Stimulated activated CD4-positive, alpha-beta T cell treated with anti-CD3 and anti-CD28 coated beads, TNF-alpha, amount 100 ng/mL, for 4 hours (primary cell): ENCODE measurements at regions not wholly inside any gene's neighbourhood (a gene's known extent, or its start where the extent isn't known, plus 50 kb on each side); places are given as distances from the start of the nearest gene placed in this dataset.

Experiments used
- DNase-seq, 3 experiments: peaks; one replicate each; pipeline ENCODE4 v3.0.0-alpha.2; 2020; ENCODE audit warnings: low read depth in 3 of 3

GRCh38 chr2:120898496-120898895 is 162.8 kb downstream of the GLI2 start:
- no peak for DNase-seq

- DNase-seq = no peak
Measured at GRCh38 chr2:120898961-120899750, 163.5 kb downstream of the GLI2 start.

DNA sequence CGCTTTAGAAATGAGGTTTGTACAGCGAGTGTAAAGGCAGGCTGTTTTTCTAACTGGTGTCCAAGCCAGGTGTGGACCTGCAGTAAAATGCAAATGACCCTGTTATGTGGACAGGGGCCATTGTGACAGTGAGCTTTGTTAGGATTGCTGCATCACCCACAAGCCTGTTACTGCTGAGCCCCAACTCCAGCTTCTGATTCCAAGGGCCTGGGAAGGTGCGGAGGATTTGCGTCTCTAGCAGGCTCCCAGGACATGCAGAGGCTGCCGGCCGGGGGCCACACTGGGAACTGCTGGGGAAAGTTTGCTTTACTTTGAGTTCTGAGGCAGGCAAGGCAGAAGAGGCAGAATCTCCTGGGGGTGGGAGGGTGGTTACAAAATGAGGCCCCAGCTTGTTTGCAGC is 164.1 kb downstream of the GLI2 start:
- no peak for DNase-seq

- DNase-seq = no peak
Measured at GRCh38 chr2:120901201-120901600, 165.5 kb downstream of the GLI2 start.

GRCh38 chr2:120902592-120902991 is 166.9 kb downstream of the GLI2 start:
- DNase-seq = no peak

DNA sequence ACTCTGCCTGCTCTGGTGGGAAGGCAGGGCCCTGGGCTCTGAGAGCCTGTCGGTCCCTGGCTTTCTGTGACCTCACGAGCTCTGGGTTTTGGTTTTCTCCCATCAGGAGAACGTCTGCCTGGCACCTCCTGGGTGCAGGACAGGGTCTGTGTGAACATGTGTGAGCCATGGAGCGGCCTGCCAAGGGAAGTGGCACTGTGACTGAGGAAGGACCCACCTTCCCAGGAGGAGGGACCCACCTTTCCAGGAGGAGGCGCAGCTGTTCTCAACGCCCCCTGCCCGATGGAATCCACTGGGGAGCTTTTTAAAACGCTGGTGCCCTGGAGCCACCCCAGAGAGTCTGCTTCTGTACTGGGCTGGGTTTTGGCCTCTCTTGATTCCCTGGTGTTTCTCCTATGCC is 168.7 kb downstream of the GLI2 start:
- no peak for DNase-seq

DNA sequence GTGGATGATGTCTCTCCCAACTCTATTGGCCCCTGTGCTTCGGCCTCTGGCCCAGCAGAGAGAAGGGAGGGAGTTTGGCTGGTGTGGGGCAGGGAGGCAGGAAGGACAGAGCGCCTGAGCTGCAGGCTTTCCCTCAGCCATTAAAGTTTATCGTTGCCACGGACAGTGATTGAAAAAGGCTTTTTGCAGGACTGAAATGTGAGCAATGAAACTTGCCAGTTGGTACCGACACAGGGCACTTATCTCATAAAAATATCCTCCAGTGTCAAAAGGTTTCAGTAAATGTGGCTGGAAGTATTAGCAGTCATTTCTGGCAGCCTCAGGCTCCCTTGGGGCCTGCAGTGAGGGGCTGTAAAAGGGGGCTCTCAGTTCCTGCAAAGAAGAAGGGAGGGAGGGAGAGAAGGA is 169.2 kb downstream of the GLI2 start:
- DNase-seq = no peak

DNA sequence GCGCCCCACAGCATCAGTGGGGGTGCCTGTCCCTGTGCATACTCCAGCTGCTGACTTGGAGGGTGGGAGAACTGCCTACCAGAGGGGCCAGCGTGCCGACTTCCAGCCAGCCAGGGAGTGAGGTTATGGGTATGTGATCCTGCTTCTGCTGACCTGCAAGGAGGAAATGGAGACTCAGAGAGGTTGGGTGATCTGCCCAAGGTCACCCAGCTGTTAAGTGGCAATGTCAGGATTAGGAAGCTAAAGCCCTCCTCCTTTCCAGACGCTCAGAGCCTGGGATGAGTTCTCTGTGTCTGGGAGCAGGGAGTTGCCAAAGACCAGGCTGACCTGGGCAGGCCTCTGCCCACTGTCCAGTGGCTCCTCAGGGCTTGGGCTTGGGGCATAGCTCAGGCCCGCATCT is 169.6 kb downstream of the GLI2 start:
- DNase-seq = no peak

GRCh38 chr2:120905824-120906571 is 170.3 kb downstream of the GLI2 start:
- DNase-seq = no peak

DNA sequence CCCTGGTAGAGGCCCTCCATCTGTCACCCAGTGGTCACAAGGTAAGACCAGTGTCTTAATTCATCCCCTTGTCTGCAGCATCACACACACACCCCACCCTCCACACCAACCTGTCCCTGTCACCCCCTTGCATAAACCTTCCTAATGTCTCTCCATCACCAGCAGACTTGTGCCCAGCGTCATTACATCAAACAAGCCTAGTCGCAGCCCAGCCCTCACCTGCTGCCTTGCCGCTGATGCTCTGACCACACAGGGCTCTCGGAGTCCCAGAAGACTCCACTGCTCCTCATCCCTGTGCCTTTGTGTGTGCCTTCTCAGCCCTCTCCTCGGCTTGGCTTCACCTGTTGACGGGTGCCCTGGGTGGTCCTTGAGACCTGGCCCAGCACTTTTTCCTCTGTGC is 171.2 kb downstream of the GLI2 start:
- DNase-seq = no peak

DNA sequence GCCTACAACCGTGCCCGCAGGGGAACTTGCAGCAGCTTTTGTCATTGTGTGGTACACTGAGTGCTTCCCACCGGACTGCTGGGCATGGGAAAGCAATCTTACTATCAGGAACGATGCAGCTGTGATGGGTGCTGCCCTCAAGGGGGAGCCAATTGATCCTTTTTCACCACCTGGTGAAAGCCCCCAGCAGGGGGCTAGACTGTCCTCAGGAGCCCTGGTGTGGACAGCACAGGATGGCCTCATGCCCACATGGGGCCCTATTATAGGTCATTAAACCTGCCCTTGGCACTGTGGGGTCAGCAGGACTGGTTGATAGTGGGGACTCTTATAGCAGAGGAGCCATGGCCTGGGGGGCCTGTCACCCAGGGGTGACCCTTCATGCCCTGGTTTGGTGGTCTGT is 172.2 kb downstream of the GLI2 start:
- DNase-seq = no peak

DNA sequence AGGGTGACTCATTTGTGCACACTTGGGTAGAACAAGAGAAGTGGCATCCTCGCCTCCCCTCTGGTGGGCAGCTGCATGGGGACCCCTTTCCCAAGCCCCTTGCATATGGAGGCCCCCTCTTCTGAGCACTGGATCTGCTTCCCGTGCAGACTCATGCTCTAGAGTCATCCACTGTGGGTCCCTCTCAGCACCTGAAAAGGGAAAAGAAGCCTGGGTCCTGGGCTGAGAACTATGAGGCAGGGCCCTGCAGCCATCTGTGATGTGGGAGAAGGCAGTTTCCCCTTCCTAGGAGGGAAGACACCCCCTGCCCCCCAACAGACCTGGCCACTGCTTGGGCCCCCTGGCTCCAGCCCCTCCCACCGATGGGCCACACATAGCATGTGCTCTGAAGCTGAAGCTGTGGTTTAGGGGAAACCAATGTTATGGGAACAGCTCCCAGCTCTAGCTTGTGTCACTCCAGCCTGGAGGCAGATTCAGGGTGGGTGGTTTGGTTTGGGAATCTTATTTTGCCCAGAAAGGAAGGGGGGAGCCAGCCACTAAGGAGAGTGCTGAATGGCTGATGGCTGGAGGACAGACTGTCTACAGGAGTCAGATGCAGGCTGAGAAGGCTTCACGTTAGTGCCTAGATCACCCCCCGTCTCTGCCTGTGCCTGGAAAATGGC is 172.8 kb downstream of the GLI2 start:
- no peak for DNase-seq

DNA sequence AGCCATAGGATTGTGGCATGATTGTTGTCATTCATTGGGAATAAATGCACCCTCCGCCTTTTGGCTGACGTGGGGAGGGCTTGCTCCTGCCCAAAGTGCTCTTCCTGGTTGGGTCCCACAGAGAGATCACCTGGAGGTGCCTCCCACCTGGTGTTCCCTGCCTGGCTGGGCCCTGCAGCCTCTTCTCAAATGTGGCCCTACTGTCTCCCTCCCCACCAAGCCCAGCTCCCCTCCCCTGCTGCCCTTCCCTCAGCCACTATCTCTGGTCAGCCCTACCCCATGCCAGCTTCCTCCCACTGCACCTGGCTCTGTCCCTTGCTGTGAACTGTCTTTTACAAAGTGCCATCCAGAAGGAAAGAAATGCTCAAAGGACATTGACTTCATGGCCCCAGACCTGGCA is 173.4 kb downstream of the GLI2 start:
- DNase-seq = no peak

- DNase-seq = no peak
Measured at GRCh38 chr2:120910164-120910563, 174.5 kb downstream of the GLI2 start.

- DNase-seq = no peak
Measured at GRCh38 chr2:120910956-120911951, 175.6 kb downstream of the GLI2 start.

- no peak for DNase-seq
Measured at GRCh38 chr2:120912101-120912985, 176.7 kb downstream of the GLI2 start.

DNA sequence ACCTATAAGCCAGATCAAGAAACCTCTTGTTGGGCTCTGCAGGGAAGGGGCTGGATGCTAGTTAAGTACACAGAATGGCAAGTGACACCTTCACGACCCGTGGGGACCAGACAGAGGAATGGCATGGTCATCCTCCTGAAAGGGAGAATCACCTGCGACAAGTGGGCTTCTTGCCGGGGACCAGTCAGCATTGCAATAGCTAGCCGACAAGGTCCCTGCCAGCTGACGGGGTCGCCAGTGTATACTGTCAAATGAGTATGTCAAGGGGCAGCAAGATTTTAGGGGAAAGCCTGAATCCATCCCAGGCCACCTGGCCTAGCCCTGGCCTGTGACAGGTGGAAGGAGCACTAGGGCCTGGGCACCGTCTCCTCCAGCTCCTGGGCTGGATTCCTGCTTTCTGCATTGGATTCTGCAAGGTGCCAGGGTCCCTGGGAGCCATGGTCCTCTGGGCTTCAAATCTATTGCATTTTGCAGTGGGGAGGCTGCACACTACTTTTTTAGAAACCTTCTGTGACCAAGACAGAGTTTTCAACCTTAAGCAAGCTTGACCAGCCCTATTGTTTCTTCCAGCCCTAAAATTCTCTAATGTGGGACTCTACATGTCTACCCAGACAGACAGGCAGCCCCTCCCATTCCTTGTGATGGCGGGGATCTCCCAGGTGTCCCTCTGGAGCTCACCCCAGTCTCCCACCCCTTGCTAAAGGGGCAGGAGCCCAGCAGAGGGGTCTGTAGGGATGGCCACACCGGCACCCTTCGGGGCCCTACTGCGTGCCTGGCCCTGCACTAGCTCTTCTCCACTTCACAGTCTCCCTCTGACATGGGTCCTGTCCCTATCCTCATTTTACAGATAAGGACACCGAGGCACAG is 178.5 kb downstream of the GLI2 start:
- DNase-seq = no peak

GRCh38 chr2:120914839-120915521 is 179.3 kb downstream of the GLI2 start:
- DNase-seq = no peak

- DNase-seq = no peak
Measured at GRCh38 chr2:120915670-120916069, 180.0 kb downstream of the GLI2 start.
